CD14-positive monocyte (primary cell): ENCODE measurements at regions not wholly inside any gene's neighbourhood (a gene's known extent, or its start where the extent isn't known, plus 50 kb on each side); places are given as distances from the start of the nearest gene placed in this dataset.
"Not testable (repeated sequence)": the region's sequence is repeated elsewhere in the genome, so short reads cannot be mapped to it uniquely, and the experiment has no call there.

Source experiments
- DNase-seq, 3 donors: peaks; one replicate each; pipeline ENCODE4 v3.0.0-alpha.2; 2011 to 2022
- H2AFZ ChIP-seq: 2 replicates; pipeline ENCODE4 v1.6.0; 2012; ENCODE audit warnings: mild to moderate bottlenecking, low read depth, low read length, inconsistent platforms; ENCODE audit not compliant: insufficient read depth, poor library complexity, severe bottlenecking
- H3K27ac ChIP-seq, 2 donors: 1 replicate in 1 of 2; 2 replicates in 1 of 2; pipeline ENCODE4 v1.5.1; 2012 to 2013; ENCODE audit warnings: low read length in 2 of 2, control low read depth in 1 of 2, inconsistent platforms in 1 of 2, low read depth in 1 of 2, mild to moderate bottlenecking in 1 of 2
- H3K27me3 ChIP-seq, 2 donors: one replicate each; pipeline versions ENCODE4 v1.6.0 to v1.6.1; 2011 to 2013; ENCODE audit warnings: low read length in 2 of 2; ENCODE audit not compliant: control insufficient read depth in 2 of 2, insufficient read depth in 2 of 2
- H3K36me3 ChIP-seq, 2 donors: replicated peaks in 1 of 2; 1 replicate in 1 of 2; 2 replicates in 1 of 2; pipeline versions ENCODE4 v1.5.1 to v1.6.1; 2012 to 2013; ENCODE audit warnings: low read length in 2 of 2, control low read depth in 1 of 2, inconsistent platforms in 1 of 2, mild to moderate bottlenecking in 1 of 2; ENCODE audit not compliant: insufficient read depth in 2 of 2, control insufficient read depth in 1 of 2
- H3K4me1 ChIP-seq, 2 donors: 1 replicate in 1 of 2; 2 replicates in 1 of 2; pipeline versions ENCODE4 v1.5.1 to v1.6.1; 2012 to 2013; ENCODE audit warnings: low read length in 2 of 2, control low read depth in 1 of 2, inconsistent platforms in 1 of 2, mild to moderate bottlenecking in 1 of 2, moderate library complexity in 1 of 2; ENCODE audit not compliant: insufficient read depth in 2 of 2, control insufficient read depth in 1 of 2
- H3K4me2 ChIP-seq: replicated peaks from 2 replicates; pipeline ENCODE3; 2012; ENCODE audit warnings: low read length, moderate library complexity, mild to moderate bottlenecking; ENCODE audit not compliant: poor library complexity, severe bottlenecking; ENCODE audit errors: extremely low read depth
- H3K4me3 ChIP-seq, 3 experiments: fragments of 200-600 bp in 1 of 3; sonication (generic) in 1 of 3; replicated peaks in 1 of 3; 1 replicate in 2 of 3; 2 replicates in 1 of 3; pipeline ENCODE4 v1.5.1; 2011 to 2013; ENCODE audit warnings: low read length in 3 of 3, mild to moderate bottlenecking in 3 of 3, control low read depth in 2 of 3, low read depth in 2 of 3, inconsistent platforms in 1 of 3, moderate library complexity in 1 of 3
- H3K79me2 ChIP-seq: 2 replicates; pipeline ENCODE4 v1.6.0; 2012; ENCODE audit warnings: mild to moderate bottlenecking, control low read depth, inconsistent platforms, low read length, moderate library complexity; ENCODE audit not compliant: insufficient read depth
- H3K9ac ChIP-seq: 2 replicates; pipeline ENCODE4 v1.6.0; 2017; ENCODE audit warnings: low read length, mild to moderate bottlenecking; ENCODE audit not compliant: insufficient read depth, poor library complexity, severe bottlenecking
- H3K9me3 ChIP-seq, 2 donors: replicated peaks in 1 of 2; 1 replicate in 1 of 2; 2 replicates in 1 of 2; pipeline versions ENCODE4 v1.5.1 to v1.6.1; 2012 to 2013; ENCODE audit warnings: low read length in 2 of 2, control low read depth in 1 of 2; ENCODE audit not compliant: control insufficient read depth in 1 of 2, insufficient read depth in 1 of 2
- H4K20me1 ChIP-seq: 2 replicates; pipeline ENCODE4 v1.6.0; 2012; ENCODE audit warnings: mild to moderate bottlenecking, low read length, control low read depth, moderate library complexity; ENCODE audit not compliant: insufficient read depth
- H3K27ac Mint-ChIP-seq, 7 donors: one replicate each; pipeline ENCODE4 v1.8.0; 2020; ENCODE audit warnings: mild to moderate bottlenecking in 7 of 7, mixed read lengths in 7 of 7, moderate library complexity in 6 of 7, inconsistent platforms in 2 of 7
- H3K27me3 Mint-ChIP-seq, 3 donors: one replicate each; pipeline ENCODE4 v1.8.0; 2021 to 2022; ENCODE audit warnings: low read depth in 3 of 3, mild to moderate bottlenecking in 3 of 3, mixed read lengths in 3 of 3, moderate library complexity in 3 of 3, inconsistent platforms in 1 of 3
- H3K36me3 Mint-ChIP-seq, 2 donors: one replicate each; pipeline ENCODE4 v1.8.0; 2020; ENCODE audit warnings: mixed read lengths in 2 of 2, inconsistent platforms in 1 of 2, mild to moderate bottlenecking in 1 of 2
- H3K4me1 Mint-ChIP-seq: one replicate; pipeline ENCODE4 v1.8.0; 2020; ENCODE audit warnings: mild to moderate bottlenecking, mixed read lengths
- H3K4me3 Mint-ChIP-seq, 2 donors: one replicate each; pipeline ENCODE4 v1.8.0; 2020; ENCODE audit warnings: mild to moderate bottlenecking in 2 of 2, mixed read lengths in 2 of 2, moderate library complexity in 1 of 2
- H3K9me3 Mint-ChIP-seq, 7 donors: one replicate each; pipeline ENCODE4 v1.8.0; 2020 to 2022; ENCODE audit warnings: mixed read lengths in 7 of 7, mild to moderate bottlenecking in 6 of 7, moderate library complexity in 6 of 7, inconsistent platforms in 2 of 7
- WGBS: methylation state at CpG from one replicate; pipeline ENCODE4 v1.1.5; 2013; ENCODE audit warnings: missing lambda C conversion rate; ENCODE audit not compliant: insufficient coverage; 5-methylcytosine and 5-hydroxymethylcytosine counted together
- intact Hi-C, 2 donors: fragments of 100-400 bp; cut with micrococcal nuclease; formaldehyde crosslinking; loops; one replicate each; pipeline versions ENCODE4 v1.15.0 to v1.15.1; 2023
- TF ChIP-seq, protein P1 (sequence below): fragments of 200-600 bp; IDR thresholded peaks from one replicate; pipeline ENCODE4 v1.8.0; 2022; ENCODE audit warnings: antibody characterized with exemption, mild to moderate bottlenecking

DNA sequence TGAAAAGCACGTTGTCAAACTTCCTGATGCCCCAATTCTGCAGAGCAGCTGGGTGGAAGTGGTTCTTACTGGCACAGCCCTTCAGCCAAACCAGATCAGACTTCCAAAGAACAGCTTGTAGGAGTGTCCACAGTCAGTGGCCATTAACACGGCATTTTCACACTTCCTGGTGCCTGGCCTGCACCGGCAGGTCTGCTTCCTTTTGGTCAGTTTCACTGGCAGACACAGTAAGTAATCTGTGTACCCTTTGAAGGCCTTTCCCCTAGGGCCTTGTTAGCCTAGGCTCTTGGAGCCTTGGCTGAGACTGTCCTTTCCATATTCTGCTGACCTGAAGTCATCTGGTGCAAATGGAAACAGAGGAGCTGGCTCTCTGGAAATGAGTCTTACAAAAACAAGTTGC is 297.5 kb upstream of the TNC start:
- no peak for DNase-seq
- WGBS, result 17% methylated on average over 3 of the region's 3 CpGs
- no peaks in the 10 kb centered on the region for H3K36me3 ChIP-seq
- Mint-ChIP-seq H3K9me3 (peaks cover 0 to 7% (median 2%) of the 10 kb centered on the region in 7 donors), H3K27ac (no peak overlapping the region), H3K36me3 (no peaks in the 10 kb centered on the region), H3K4me1 (no peaks in the 10 kb centered on the region), H3K4me3 (no peak overlapping the region), H3K27me3 (peaks cover 0 to 1% (median 0%) of the 10 kb centered on the region in 3 donors)
- peaks cover 0 to 1% of the 10 kb centered on the region in 2 donors for H3K9me3 ChIP-seq
- H3K79me2 ChIP-seq, result no peaks in the 10 kb centered on the region
- H3K9ac ChIP-seq, result no peak overlapping the region
- H3K4me1 ChIP-seq, result no peaks in the 10 kb centered on the region
- no peaks in the 10 kb centered on the region for H3K27me3 ChIP-seq
- TF ChIP-seq, protein P1, sequence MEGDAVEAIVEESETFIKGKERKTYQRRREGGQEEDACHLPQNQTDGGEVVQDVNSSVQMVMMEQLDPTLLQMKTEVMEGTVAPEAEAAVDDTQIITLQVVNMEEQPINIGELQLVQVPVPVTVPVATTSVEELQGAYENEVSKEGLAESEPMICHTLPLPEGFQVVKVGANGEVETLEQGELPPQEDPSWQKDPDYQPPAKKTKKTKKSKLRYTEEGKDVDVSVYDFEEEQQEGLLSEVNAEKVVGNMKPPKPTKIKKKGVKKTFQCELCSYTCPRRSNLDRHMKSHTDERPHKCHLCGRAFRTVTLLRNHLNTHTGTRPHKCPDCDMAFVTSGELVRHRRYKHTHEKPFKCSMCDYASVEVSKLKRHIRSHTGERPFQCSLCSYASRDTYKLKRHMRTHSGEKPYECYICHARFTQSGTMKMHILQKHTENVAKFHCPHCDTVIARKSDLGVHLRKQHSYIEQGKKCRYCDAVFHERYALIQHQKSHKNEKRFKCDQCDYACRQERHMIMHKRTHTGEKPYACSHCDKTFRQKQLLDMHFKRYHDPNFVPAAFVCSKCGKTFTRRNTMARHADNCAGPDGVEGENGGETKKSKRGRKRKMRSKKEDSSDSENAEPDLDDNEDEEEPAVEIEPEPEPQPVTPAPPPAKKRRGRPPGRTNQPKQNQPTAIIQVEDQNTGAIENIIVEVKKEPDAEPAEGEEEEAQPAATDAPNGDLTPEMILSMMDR, result no peak
- H4K20me1 ChIP-seq, result no peaks in the 10 kb centered on the region
- H3K27ac ChIP-seq, result no peak overlapping the region
- H3K4me2 ChIP-seq, result no peak overlapping the region
- intact Hi-C loops, result no loop called here
- H3K4me3 ChIP-seq, result no peak overlapping the region
- H2AFZ ChIP-seq, result no peak overlapping the region

GRCh38 chr9:115416299-115416698 is 298.3 kb upstream of the TNC start:
- H3K4me3 Mint-ChIP-seq, result no peak overlapping the region
- Histone ChIP-seq H4K20me1 (no peaks in the 10 kb centered on the region), H3K27me3 (no peaks in the 10 kb centered on the region), H3K36me3 (no peaks in the 10 kb centered on the region), H3K27ac (no peak overlapping the region), H3K9ac (no peak overlapping the region), H3K9me3 (peaks cover 0 to 4% of the 10 kb centered on the region in 2 donors), H3K4me3 (no peak overlapping the region), H3K4me2 (no peak overlapping the region), H3K79me2 (no peaks in the 10 kb centered on the region), H2AFZ (no peak overlapping the region), H3K4me1 (no peaks in the 10 kb centered on the region)
- no peak for DNase-seq
- H3K36me3 Mint-ChIP-seq, result no peaks in the 10 kb centered on the region
- H3K27me3 Mint-ChIP-seq, result peaks cover 0 to 1% (median 0%) of the 10 kb centered on the region in 3 donors
- H3K27ac Mint-ChIP-seq, result no peak overlapping the region
- TF ChIP-seq, protein P1, result no peak
- intact Hi-C loops, result no loop called here
- no peaks in the 10 kb centered on the region for H3K4me1 Mint-ChIP-seq
- H3K9me3 Mint-ChIP-seq, result peaks cover 0 to 12% (median 4%) of the 10 kb centered on the region in 7 donors
- 100% methylated on average over 2 of the region's 2 CpGs for WGBS

DNA sequence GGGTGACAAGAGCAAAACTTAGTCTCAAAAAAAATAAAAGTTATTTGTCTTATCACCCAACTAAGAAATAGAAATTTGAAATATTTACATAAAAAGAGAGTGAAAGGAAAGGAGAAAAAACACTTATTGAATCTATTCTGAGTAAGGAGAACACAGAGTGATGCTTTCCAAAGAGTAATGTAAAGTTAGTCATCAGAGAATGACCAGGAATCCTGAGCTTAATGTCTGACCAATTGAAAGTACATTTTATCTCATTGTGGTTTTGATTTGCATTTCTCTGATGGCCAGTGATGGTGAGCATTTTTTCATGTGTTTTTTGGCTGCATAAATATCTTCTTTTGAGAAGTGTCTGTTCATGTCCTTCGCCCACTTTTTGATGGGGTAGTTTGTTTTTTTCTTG is 300.2 kb upstream of the TNC start:
- H3K79me2 ChIP-seq, H3K4me3 ChIP-seq, H4K20me1 ChIP-seq, H3K4me2 ChIP-seq, H3K4me1 ChIP-seq, H3K9ac ChIP-seq, H3K4me3 Mint-ChIP-seq, H3K27ac Mint-ChIP-seq, H3K36me3 ChIP-seq, H3K27ac ChIP-seq, intact Hi-C loops, H3K4me1 Mint-ChIP-seq, DNase-seq, H3K36me3 Mint-ChIP-seq, H3K27me3 Mint-ChIP-seq, H3K27me3 ChIP-seq, H2AFZ ChIP-seq: not testable (repeated sequence)
- H3K9me3 Mint-ChIP-seq, result peaks cover 2 to 19% (median 8%) of the 10 kb centered on the region in 7 donors
- WGBS, result no CpG with 5 or more reads among the region's 1 CpG
- peaks cover 0 to 14% of the 10 kb centered on the region in 2 donors for H3K9me3 ChIP-seq
